GM13976 (cell line): ENCODE measurements at regions not wholly inside any gene's neighbourhood (a gene's known extent, or its start where the extent isn't known, plus 50 kb on each side); places are given as distances from the start of the nearest gene placed in this dataset.

ENCODE experiments used
- DNase-seq: peaks from one replicate; pipeline ENCODE4 v3.0.0; 2012; ENCODE audit warnings: low spot score
- in situ Hi-C: fragments of 300-500 bp; cut with MboI; formaldehyde crosslinking; loops from one replicate; pipeline ENCODE4 v1.12.0; 2022; ENCODE audit warnings: low sequenced_read_pairs, mixed read lengths, inconsistent platforms; ENCODE audit not compliant: unreplicated experiment
- TF ChIP-seq, protein P1 (sequence below): IDR thresholded peaks from 2 replicates; pipeline ENCODE4 v1.5.1; 2012; ENCODE audit warnings: borderline replicate concordance, mild to moderate bottlenecking; ENCODE audit not compliant: insufficient read depth; ENCODE audit errors: extremely low read depth, missing control alignments, control extremely low read depth

DNA sequence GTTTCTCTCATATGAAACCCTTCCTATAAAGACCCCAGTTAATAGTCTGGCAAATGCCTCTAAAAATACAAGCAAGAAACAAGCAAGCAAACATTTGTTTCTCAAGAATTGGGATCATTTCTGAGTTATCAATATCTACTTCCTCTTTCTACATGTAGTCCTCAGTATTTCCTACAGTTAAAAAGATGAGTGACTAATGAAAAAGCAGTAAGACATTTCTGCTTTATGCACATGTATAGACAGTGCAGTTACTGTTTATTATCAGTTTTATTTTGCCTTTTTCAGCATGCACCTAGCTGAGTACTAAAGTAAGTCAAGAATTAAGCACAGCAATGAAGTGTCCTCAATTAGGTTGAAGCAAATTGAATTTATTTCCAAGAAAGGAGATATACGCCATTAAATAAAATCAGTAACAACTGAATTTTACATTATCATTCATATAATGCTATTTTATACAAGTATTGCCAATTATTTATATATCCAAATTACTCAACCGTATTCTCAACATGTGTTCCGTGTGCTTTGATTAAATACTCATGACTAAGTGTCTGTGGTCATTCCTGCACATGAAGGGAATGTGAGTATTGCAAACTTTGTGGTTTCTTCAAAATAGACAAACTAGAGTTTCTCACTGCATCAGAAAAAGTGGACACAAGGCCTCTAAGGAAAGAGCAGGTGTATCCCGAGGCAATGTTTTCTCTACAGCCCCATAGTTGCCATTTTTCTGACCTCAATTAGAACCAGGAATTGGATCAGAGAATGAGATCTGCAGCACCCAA lies 159.3 kb upstream of the MARCKS start:
- in situ Hi-C loops: no loop called here
- TF ChIP-seq, protein P1, sequence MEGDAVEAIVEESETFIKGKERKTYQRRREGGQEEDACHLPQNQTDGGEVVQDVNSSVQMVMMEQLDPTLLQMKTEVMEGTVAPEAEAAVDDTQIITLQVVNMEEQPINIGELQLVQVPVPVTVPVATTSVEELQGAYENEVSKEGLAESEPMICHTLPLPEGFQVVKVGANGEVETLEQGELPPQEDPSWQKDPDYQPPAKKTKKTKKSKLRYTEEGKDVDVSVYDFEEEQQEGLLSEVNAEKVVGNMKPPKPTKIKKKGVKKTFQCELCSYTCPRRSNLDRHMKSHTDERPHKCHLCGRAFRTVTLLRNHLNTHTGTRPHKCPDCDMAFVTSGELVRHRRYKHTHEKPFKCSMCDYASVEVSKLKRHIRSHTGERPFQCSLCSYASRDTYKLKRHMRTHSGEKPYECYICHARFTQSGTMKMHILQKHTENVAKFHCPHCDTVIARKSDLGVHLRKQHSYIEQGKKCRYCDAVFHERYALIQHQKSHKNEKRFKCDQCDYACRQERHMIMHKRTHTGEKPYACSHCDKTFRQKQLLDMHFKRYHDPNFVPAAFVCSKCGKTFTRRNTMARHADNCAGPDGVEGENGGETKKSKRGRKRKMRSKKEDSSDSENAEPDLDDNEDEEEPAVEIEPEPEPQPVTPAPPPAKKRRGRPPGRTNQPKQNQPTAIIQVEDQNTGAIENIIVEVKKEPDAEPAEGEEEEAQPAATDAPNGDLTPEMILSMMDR: no peak
- DNase-seq: no peak

DNA sequence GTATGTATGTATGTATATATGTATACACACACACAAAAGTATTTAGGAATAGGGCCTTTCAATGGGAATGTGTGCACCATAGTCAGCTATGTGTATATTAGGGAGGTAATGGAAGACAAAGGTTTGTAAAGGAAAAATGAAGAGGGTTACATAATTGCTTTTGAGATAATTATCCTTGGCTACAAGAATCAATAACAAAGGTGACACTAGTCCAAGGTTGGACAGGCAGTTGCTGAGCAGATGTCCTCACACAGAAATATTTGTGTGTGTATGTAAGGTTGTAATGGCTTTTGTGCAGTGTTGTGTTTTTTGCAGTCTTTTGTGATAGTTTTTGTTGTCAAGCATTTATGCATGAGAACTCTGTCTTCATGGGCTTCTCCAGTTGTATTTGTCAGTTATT lies 157.9 kb upstream of the MARCKS start:
- TF ChIP-seq, protein P1: no peak
- DNase-seq: no peak
- in situ Hi-C loops: no loop called here

DNA sequence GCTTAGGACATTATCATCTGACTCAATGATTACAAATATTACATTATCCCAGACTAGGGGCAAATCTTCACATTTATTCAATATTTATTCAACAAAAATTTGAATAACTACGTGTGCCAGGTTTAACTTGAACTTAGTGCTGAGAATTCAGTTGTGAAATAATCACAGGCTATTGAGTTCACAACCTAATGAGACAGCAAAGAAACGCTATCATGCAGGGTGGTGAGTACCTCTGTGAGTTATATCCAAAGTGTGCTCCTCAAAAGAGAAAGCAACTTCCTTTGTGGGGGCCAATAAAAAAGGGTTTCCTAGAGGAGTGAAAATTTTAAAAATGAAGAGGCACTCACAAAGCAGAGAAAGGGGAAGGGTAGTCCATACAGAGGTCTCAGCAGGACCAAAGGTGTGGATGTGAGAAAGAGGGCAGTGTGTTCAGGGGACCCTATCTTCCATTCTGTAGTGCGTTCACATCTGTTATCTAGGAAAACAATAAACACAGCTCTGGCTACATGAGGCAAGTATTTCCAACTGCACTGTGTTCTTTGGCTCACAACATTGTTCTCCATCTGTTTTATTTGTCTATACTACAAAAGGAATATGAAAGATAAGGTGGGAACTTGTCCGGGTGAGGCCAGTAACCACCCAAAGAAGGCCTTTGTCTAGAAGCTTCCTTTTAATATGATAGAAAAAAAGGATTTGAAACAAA lies 155.4 kb upstream of the MARCKS start:
- DNase-seq: no peak
- TF ChIP-seq, protein P1: no peak
- in situ Hi-C loops: no loop called here

DNA sequence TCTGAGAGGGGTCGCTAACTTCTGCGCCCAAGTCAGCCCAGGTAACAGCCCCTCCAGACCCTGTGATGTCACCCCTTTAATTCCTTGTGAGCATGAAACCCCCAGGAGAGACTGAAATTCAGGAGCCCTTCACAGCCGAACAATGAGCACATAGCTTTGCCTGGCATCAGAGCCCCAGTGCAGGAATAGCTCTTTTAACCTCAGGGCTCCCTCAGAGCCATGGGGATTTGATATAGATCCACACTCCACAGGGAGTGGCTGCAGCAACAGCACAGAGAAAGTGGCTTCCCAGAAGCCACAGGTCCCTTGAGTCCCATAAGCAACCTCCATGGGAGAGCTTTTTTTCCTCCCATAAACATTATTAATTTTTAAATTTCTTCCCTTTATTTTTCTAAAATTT lies 150.0 kb upstream of the MARCKS start:
- TF ChIP-seq, protein P1: no peak
- no peak for DNase-seq
- in situ Hi-C loops: no loop called here

DNA sequence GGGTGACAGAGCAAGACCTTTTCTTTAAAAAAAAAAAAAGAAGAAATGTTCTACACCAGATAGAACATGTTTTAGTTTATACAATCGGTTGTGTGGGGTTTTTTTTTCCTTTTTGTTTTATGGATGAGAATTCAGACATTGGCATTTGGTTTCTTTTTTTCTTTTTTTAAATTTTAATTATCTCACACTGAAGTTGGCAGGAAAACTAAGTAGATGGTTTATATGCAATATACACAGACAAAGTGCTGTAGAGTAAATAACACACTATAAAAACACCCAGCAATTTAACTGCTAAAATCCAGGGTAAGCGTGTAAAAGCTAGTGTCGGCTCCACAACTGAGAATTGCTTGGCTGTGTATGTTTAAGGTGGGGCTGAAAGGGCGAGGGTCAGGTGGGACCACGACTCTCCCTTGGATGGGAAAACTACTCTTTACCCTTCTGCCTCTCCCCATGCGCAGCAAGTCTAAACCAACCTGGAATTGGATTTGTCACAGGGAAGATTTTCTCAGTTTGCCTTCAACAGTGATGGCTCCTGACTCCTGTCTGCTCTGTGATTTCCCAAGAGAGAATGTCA lies 147.1 kb upstream of the MARCKS start:
- TF ChIP-seq, protein P1: no peak
- in situ Hi-C loops: no loop called here
- DNase-seq: no peak

DNA sequence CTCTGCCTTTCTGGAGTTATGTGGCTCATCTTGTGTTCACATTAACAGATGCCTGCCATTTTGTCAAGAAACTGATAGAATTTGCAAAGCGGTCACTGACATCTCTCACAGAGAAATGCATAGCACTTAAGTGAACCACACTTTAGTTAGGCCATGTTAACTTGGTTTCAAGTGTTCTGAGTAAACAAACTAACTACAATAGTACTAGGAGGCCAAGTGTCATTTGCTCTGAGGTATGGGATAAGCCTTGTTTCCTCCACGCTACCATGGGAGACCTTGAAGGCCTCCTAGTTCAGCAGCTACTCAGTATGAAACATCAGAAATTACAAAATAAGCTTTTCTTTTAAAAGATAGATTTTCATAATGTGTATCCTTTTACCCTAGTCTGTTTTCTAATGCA lies 143.5 kb upstream of the MARCKS start:
- in situ Hi-C loops: no loop called here
- DNase-seq: no peak
- TF ChIP-seq, protein P1: no peak
